ENCODE measurements at regions not wholly inside any gene's neighbourhood (a gene's known extent, or its start where the extent isn't known, plus 50 kb on each side); places are given as distances from the start of the nearest gene placed in this dataset.

DNA sequence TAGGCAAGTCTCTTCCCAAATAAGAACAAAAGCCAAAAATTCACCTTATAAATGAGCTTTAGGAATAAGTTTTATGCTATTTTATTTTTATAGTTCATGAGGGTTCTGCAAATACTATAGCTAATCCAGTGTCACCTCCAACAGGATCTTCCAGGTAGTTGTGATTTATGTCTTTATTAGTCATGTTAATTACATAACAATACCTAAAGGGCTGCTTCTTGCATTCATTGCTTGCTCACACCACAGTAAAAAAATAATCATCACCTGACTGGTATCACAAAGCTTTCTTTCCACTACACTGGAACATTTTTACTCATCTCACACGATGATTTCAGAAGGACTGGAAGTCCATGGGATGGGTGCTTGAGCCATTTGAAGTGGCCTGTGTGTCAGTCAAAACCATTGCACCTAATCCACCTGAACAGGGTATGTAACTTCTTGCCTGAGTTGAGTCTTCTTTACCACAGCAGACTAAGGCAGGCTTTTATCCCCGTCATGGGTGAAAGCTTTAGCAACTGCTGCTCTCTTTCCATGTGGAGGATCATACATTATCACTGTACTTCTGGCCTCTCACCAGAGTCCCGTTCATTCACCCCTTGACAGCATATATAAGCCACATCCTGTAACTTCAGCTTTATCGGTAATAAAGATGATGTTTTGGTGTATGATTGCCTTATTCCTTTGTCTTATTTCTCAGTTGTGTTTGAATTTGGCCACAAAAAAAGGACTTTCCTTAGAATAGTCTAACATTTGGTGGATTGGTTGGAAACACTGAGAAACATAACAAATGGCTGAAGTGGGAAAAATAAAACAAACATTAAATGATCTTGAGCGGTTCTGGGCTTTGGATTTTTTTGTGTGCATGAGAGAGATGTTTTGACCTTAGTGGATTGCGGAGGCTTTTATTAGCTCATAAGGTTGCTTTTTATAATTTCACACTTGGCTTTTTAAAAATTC lies 382.6 kb upstream of the THBS1 start:
- DNase-seq (ENCODE audit: low read depth in 2 of 2): no peak

- no peak for DNase-seq (ENCODE audit: low read depth in 2 of 2)
Observed at GRCh38 chr15:39199076-39199475, 381.8 kb upstream of the THBS1 start.

DNA sequence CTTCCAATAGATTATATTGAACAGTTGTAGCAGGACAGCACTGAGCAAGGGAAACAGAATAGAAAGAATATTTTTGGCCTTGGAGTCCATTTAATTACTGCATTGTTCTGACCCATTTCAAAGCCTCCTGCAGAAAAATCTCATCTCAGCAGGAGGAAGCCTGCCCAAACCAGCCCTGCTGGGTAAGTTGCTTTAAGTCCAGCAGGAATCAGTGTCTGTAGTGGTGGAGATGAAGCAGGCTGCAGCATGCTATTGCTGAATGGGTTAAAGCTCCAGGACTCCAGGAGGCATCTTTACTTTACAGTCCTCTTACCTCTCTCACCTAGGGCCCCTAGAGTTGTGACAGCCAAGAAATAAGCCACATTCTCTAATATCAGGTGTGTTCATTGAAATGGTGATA lies 380.3 kb upstream of the THBS1 start:
- no peak for DNase-seq (ENCODE audit: low read depth in 2 of 2)

- no peak for DNase-seq (ENCODE audit: low read depth in 2 of 2)
Observed at GRCh38 chr15:39202641-39203040, 378.2 kb upstream of the THBS1 start.

DNA sequence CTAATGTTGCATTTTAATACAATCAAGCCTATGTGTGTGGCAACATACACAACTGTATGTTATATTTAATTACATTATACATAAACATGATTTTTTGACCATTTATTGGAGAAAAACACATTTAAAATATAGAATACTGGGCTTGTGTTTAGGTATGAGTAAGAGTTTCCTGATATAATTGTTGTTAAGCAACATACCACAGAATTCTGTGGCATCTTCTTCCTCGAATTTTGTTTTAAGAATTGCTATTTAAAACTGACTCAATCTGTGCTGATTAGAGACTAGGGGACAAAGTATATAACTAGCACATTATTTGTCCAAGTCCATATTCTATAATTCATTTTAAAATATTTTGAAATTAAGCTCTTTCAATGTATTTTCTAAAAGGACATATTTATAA lies 376.8 kb upstream of the THBS1 start:
- peak; percentile 34 to 62 for DNase-seq (ENCODE audit: low read depth in 2 of 2)

GRCh38 chr15:39205081-39205480 lies 375.8 kb upstream of the THBS1 start:
- DNase-seq (ENCODE audit: low read depth in 2 of 2): peak in 1 of 2 donors; percentile 79

- DNase-seq (ENCODE audit: low read depth in 2 of 2): no peak
Observed at GRCh38 chr15:39205506-39206371, 375.1 kb upstream of the THBS1 start.

- DNase-seq (ENCODE audit: low read depth in 2 of 2): no peak
Observed at GRCh38 chr15:39207532-39208115, 373.3 kb upstream of the THBS1 start.

DNA sequence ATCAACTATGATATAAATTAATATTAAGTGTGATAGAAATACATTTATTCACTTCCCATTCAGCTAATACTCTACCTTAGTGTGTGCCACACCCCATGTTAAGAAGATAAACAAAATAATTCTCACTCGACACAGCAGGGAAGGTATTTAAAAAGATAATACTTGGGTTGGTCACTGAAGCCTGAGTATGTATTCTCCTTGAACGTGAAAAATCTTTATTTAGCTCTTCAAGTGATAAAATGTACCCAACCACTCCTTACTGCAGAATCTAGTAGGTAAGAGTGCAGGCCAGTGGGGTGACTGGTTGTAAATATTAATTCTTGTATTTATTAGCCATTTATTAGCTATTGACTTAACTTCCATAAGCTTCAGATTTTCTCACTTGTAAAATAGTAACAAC lies 372.7 kb upstream of the THBS1 start:
- no peak for DNase-seq (ENCODE audit: low read depth in 2 of 2)

DNA sequence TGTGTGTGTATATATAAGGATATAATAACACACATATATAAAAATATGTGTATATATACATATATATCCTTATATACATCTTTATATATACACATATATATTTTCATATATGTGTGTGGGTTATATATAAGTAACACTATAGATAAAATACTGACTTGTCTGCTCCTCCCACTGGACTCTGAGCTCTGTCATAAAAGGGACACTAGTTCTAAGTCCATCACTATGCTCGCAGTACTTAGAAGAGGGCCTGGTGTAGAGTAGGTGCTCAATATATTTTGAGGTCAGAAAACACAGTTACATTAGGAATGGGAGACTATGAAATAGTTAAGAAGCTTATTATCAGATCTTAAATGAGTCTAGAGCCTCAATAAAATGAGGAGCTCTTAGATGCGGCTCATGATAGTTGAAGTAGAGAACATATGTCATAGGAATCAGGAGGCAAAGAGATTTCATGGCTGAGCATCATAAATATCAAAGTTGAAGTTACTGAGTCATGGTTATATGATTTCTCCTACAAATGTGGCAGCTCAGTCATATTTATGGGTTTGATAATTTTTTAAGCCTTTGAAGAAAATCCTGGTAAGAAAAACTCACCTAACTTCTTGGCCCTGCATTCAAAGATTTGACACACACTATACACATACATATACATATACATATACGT lies 371.2 kb upstream of the THBS1 start:
- DNase-seq (ENCODE audit: low read depth in 2 of 2): no peak

- DNase-seq (ENCODE audit: low read depth in 2 of 2): peak in 1 of 2 donors; percentile 82
Observed at GRCh38 chr15:39211108-39211979, 369.5 kb upstream of the THBS1 start.

DNA sequence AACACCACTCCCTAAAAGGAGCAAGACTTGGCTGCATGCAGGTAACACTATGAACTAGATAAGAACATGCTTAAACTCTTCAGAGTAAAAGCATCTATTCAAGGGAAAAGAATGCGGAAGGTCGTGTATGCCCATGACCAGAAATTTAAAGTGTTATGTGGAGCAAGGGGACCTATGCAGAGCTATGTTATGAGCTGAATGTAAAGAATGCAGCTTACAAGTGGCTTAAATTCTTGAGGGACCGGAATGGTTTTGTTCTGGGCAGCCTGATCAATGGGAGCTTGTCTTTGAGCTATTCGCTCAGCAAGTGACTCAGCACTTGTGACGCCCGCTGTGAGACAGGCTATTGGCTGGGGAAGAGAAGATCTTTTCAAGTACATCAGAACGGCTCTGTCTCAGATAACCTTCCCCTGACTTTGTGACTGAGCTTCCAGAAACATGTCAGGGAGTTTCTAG lies 367.5 kb upstream of the THBS1 start:
- no peak for DNase-seq (ENCODE audit: low read depth in 2 of 2)

DNA sequence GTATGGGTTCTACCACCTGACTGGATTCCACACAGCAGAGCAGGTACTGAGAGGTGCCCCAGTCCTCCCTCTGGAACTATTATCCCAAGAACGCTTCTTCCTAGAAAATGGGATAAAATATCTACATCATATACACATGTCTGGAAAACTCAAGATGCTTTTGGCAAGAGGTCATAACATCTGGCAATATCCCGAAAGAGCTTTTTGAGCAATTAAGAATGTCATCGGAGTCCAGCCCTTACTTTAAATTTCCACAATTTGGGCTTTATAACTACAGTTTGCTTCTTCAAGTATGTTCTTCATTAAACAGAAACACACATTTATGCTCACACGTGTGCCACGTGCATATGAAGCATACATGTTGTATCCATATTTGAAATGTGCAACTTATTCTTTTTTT lies 365.9 kb upstream of the THBS1 start:
- no peak for DNase-seq (ENCODE audit: low read depth in 2 of 2)

DNA sequence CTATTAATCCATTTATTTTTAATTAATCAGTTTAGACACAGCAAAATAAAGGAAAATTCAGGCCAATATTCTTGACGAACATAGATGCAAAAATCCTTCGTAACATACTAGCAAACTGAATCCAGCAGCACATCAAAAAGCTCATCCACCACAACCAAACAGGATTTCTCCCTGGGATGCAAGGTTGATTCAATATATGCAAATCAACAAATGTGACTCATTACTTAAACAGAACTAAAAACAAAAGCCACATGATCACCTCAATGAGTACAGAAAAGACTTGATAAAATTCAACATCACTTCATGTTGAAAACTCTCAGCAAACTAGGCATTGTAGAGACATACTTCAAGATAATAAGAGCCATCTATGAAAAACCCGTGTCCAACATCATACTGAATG lies 364.1 kb upstream of the THBS1 start:
- DNase-seq (ENCODE audit: low read depth in 2 of 2): no peak

DNA sequence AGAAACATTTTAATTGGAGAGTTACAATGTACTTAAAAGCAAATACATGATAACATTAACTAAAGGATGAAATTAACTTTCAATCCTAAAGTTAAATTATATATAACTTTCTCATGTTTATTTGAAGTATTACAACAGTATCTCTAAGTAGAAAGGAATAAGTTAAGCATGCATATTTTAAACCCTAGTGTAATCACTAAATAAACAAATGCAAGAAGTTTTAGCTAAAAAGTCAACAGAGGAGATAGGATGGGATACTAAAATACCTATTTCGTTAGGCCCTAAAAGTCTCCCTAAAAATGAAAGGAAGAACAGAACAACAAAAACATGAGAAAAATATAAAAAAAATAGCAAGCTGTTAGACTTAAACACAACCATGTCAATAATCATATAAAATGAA lies 361.3 kb upstream of the THBS1 start:
- DNase-seq (ENCODE audit: low read depth in 2 of 2): no peak

- DNase-seq (ENCODE audit: low read depth in 2 of 2): no peak
Observed at GRCh38 chr15:39226169-39226937, 354.5 kb upstream of the THBS1 start.

- DNase-seq (ENCODE audit: low read depth in 2 of 2): no peak
Observed at GRCh38 chr15:39227001-39227400, 353.9 kb upstream of the THBS1 start.

DNA sequence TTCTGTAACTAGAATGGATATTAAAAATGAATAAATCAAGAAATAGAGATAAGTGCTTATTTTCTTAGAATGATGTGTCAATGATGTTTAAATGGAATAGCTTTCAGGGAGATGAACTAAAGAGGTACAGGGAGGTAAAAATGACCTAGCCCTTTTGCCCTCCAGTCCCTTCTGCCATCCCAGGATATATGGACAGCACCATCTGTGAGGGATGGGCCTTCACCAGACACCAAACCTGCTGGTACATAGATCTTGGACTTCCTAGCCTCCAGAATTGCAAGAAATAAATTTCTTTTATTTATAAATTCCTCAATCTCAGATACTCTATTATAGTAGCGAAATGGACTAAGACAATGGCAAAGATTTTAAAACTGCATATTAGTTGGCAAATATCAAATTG lies 352.0 kb upstream of the THBS1 start:
- no peak for DNase-seq (ENCODE audit: low read depth in 2 of 2)

- peak; percentile 98 to 100 for DNase-seq (ENCODE audit: low read depth in 2 of 2)
Observed at GRCh38 chr15:39230205-39230907, 350.5 kb upstream of the THBS1 start.
